Activated naive CD4-positive, alpha-beta T cell treated with anti-CD3 and anti-CD28 coated beads, Interleukin-2, amount 10 ng/mL, durations not matched to agents 7 days and 5 days (primary cell): ENCODE measurements at regions not wholly inside any gene's neighbourhood (a gene's known extent, or its start where the extent isn't known, plus 50 kb on each side); places are given as distances from the start of the nearest gene placed in this dataset.
"Not testable (repeated sequence)": the region's sequence is repeated elsewhere in the genome, so short reads cannot be mapped to it uniquely, and the experiment has no call there.

Source experiments
- CTCF ChIA-PET: fragments of 350-600 bp; sonication (Branson Sonifier 250); formaldehyde crosslinking; loops from one replicate; lab custom pipeline; 2021; ENCODE audit warnings: antibody characterized with exemption; lab: Charles Lee
- DNase-seq: peaks from one replicate; pipeline ENCODE4 v3.0.0-alpha.2; 2020
- H3K27ac Mint-ChIP-seq: one replicate; pipeline ENCODE4 v1.8.0; 2021; ENCODE audit warnings: mild to moderate bottlenecking, moderate library complexity, mixed read lengths
- H3K27me3 Mint-ChIP-seq: one replicate; pipeline ENCODE4 v1.8.0; 2021; ENCODE audit warnings: mild to moderate bottlenecking, mixed read lengths
- H3K36me3 Mint-ChIP-seq: one replicate; pipeline ENCODE4 v1.8.0; 2021; ENCODE audit warnings: mixed read lengths
- H3K4me1 Mint-ChIP-seq: one replicate; pipeline ENCODE4 v1.8.0; 2021; ENCODE audit warnings: mixed read lengths
- H3K4me3 Mint-ChIP-seq: one replicate; pipeline ENCODE4 v1.8.0; 2021; ENCODE audit warnings: mild to moderate bottlenecking, moderate library complexity, mixed read lengths
- H3K9me3 Mint-ChIP-seq: one replicate; pipeline ENCODE4 v1.8.0; 2021; ENCODE audit warnings: mixed read lengths

DNA sequence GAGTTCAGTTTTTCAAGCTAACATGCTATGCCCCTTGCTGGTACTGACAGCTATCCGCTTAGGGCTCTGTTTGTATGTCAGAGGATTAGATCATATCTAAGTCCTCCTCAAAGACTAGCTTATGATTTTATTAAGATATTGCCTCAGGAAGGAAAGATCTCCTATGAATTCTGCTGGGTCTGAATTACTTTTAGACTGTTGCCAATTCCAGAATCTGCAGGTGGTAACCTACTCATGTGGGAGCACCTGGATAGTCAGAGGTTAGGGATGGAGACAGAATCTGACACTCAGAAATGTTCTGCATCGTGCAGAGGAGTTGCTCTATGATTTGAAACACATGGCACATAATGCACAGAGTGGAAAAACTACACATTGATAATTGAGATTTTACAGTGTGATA, 843.4 kb downstream of the SLC6A15 start:
- no peaks in the 10 kb centered on the region for H3K27me3 Mint-ChIP-seq
- H3K27ac Mint-ChIP-seq, result no peak overlapping the region
- DNase-seq, result no peak
- peaks cover 6% of the 10 kb centered on the region for H3K9me3 Mint-ChIP-seq
- no peaks in the 10 kb centered on the region for H3K4me1 Mint-ChIP-seq
- CTCF ChIA-PET, result no interaction called here
- H3K4me3 Mint-ChIP-seq, result no peak overlapping the region
- H3K36me3 Mint-ChIP-seq, result no peaks in the 10 kb centered on the region

- Mint-ChIP-seq H3K36me3 (no peaks in the 10 kb centered on the region), H3K9me3 (peaks cover 7% of the 10 kb centered on the region), H3K4me3 (no peak overlapping the region), H3K27ac (no peak overlapping the region), H3K27me3 (no peaks in the 10 kb centered on the region), H3K4me1 (no peaks in the 10 kb centered on the region)
- CTCF ChIA-PET, result no interaction called here
- DNase-seq, result no peak
These were observed 854.5 kb downstream of the SLC6A15 start for GRCh38 chr12:84058136-84058535.

GRCh38 chr12:84054811-84055210, 857.8 kb downstream of the SLC6A15 start:
- CTCF ChIA-PET, result no interaction called here
- no peaks in the 10 kb centered on the region for H3K27me3 Mint-ChIP-seq
- no peak overlapping the region for H3K27ac Mint-ChIP-seq

GRCh38 chr12:84047881-84048280, 864.7 kb downstream of the SLC6A15 start:
- no peak for DNase-seq
- no peaks in the 10 kb centered on the region for H3K27me3 Mint-ChIP-seq
- CTCF ChIA-PET, result no interaction called here
- H3K27ac Mint-ChIP-seq, result no peak overlapping the region
- no peaks in the 10 kb centered on the region for H3K9me3 Mint-ChIP-seq
- no peak overlapping the region for H3K4me3 Mint-ChIP-seq
- no peaks in the 10 kb centered on the region for H3K4me1 Mint-ChIP-seq
- no peaks in the 10 kb centered on the region for H3K36me3 Mint-ChIP-seq

More at GRCh38 chr12:84054811-84055210, 857.8 kb downstream of the SLC6A15 start:
- Mint-ChIP-seq H3K36me3 (no peaks in the 10 kb centered on the region), H3K4me3 (no peak overlapping the region), H3K4me1 (no peaks in the 10 kb centered on the region), H3K9me3 (peaks cover 7% of the 10 kb centered on the region)
- no peak for DNase-seq

- Mint-ChIP-seq H3K4me1 (no peaks in the 10 kb centered on the region), H3K9me3 (no peaks in the 10 kb centered on the region), H3K27ac (no peak overlapping the region), H3K4me3 (no peak overlapping the region), H3K27me3 (no peaks in the 10 kb centered on the region), H3K36me3 (no peaks in the 10 kb centered on the region)
- no peak for DNase-seq
- CTCF ChIA-PET, result no interaction called here
These were observed 865.7 kb downstream of the SLC6A15 start for GRCh38 chr12:84046859-84047258.

DNA sequence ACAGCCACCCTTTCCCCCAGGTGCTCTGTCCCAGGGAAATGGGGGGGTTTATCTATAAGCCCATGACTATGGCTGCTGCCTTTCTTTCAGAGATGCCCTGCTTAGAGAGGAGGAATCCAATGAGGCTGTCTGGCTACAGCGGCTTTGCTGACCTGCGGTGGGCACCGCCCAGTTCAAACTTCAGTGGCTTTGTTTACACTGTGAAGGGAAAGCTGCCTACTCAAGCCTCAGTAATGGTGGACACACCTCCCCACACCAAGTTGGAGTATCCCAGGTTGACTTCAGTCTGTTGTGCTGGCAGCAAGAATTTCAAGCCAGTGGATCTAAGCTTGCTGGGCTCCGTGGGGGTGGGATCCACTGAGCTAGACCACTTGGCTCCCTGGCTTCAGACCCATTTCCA, 869.2 kb downstream of the SLC6A15 start:
- no peak for DNase-seq
- CTCF ChIA-PET, result no interaction called here
- no peaks in the 10 kb centered on the region for H3K4me1 Mint-ChIP-seq
- H3K27ac Mint-ChIP-seq, result no peak overlapping the region
- H3K4me3 Mint-ChIP-seq, result no peak overlapping the region
- no peaks in the 10 kb centered on the region for H3K27me3 Mint-ChIP-seq
- H3K9me3 Mint-ChIP-seq, result peaks cover 9% of the 10 kb centered on the region
- no peaks in the 10 kb centered on the region for H3K36me3 Mint-ChIP-seq

DNA sequence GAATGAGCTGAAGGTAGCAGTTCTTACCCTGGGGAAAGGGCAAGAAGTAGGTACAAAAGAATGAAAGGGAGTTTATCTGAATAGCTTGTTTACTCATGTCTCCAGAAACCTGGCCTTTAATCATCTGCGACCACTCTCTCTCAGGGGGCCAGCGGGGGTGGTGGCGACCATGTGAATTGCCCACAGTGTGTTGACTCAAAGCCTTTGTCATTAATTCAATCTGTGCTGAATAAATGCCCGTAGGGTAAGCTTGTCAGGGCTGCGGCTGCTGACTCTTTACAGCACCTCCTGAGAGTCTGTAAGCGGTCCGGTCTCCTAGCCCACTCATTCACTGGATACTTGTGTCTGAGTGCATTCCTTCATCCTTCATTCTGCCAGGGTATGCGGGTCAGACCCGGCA, 874.4 kb downstream of the SLC6A15 start:
- Mint-ChIP-seq H3K9me3 (peaks cover 10% of the 10 kb centered on the region), H3K36me3 (no peaks in the 10 kb centered on the region), H3K27me3 (no peaks in the 10 kb centered on the region), H3K4me1 (no peaks in the 10 kb centered on the region), H3K4me3 (no peak overlapping the region), H3K27ac (no peak overlapping the region)
- CTCF ChIA-PET, result no interaction called here
- DNase-seq, result no peak

GRCh38 chr12:84036912-84037311, 875.7 kb downstream of the SLC6A15 start:
- Mint-ChIP-seq H3K4me3 (no peak overlapping the region), H3K4me1 (no peaks in the 10 kb centered on the region), H3K36me3 (no peaks in the 10 kb centered on the region), H3K27me3 (no peaks in the 10 kb centered on the region), H3K9me3 (peaks cover 14% of the 10 kb centered on the region), H3K27ac (no peak overlapping the region)
- CTCF ChIA-PET, result no interaction called here
- no peak for DNase-seq

DNA sequence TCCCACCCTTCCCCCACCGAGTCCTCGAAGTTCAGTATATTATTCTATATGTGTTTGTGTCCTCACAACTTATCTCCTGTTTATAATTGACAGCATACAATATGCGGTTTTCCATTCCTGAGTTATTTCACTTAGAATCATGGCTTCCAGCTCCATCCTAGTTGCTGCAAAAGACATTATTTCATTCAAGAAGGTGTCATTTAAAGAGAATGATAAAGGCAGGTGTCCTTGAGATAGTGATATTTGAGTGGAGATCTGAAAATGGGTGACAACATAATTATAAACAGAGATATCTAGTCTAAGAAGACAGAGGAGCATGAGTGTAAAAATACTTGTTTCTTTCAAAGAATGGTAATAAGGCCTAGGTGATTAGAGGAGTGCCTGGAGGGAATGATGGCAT, 876.8 kb downstream of the SLC6A15 start:
- Mint-ChIP-seq H3K4me3 (no peak overlapping the region), H3K4me1 (no peaks in the 10 kb centered on the region), H3K36me3 (no peaks in the 10 kb centered on the region), H3K9me3 (peaks cover 16% of the 10 kb centered on the region), H3K27ac (no peak overlapping the region), H3K27me3 (no peaks in the 10 kb centered on the region)
- CTCF ChIA-PET, result no interaction called here
- no peak for DNase-seq

GRCh38 chr12:84034871-84035270, 877.7 kb downstream of the SLC6A15 start:
- CTCF ChIA-PET, result no interaction called here
- peaks cover 15% of the 10 kb centered on the region for H3K9me3 Mint-ChIP-seq

GRCh38 chr12:84033162-84033561, 879.4 kb downstream of the SLC6A15 start:
- Mint-ChIP-seq H3K4me1 (no peaks in the 10 kb centered on the region), H3K9me3 (peaks cover 10% of the 10 kb centered on the region), H3K36me3 (no peaks in the 10 kb centered on the region), H3K4me3 (no peak overlapping the region), H3K27me3 (no peaks in the 10 kb centered on the region), H3K27ac (no peak overlapping the region)
- DNase-seq, result no peak
- CTCF ChIA-PET, result no interaction called here

More at GRCh38 chr12:84034871-84035270, 877.7 kb downstream of the SLC6A15 start:
- Mint-ChIP-seq H3K27me3 (no peaks in the 10 kb centered on the region), H3K4me1 (no peaks in the 10 kb centered on the region), H3K27ac (no peak overlapping the region), H3K36me3 (no peaks in the 10 kb centered on the region), H3K4me3 (no peak overlapping the region)
- no peak for DNase-seq

DNA sequence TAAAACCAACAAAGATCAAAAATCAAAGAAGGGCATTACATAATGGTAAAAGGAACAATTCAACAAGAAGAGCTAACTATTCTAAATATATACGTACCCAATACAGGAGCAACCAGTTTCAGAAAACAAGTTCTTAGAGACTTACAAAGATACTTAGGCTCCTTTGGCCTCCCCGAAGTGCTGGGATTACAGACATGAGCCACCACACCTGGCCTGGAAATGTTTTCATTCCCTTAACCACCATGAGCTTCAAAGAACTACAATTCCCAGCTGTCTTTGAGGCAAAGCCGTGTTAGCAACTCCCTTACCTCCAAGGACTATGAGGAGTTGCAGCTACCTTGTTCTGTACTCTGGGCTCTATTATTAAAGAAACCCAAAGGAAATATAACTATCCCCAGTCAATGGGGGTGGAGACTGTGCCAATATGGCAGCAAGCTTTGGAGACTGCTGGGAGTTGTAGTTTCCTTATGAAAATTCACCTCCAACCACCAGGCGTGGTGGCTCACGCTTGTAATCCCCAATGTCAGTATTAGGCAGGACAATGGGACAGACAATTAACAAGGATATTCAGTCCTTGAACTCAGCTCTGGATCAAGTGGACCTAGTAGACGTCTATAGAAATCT, 893.9 kb downstream of the SLC6A15 start:
- H3K27me3 Mint-ChIP-seq, CTCF ChIA-PET, H3K4me1 Mint-ChIP-seq, DNase-seq, H3K36me3 Mint-ChIP-seq, H3K27ac Mint-ChIP-seq, H3K4me3 Mint-ChIP-seq: not testable (repeated sequence)
- H3K9me3 Mint-ChIP-seq, result peaks cover 28% of the 10 kb centered on the region

- Mint-ChIP-seq H3K27me3 (no peaks in the 10 kb centered on the region), H3K9me3 (peaks cover 39% of the 10 kb centered on the region), H3K27ac (no peak overlapping the region), H3K36me3 (no peaks in the 10 kb centered on the region), H3K4me1 (no peaks in the 10 kb centered on the region), H3K4me3 (no peak overlapping the region)
- CTCF ChIA-PET, result no interaction called here
- DNase-seq, result no peak
These were observed 895.6 kb downstream of the SLC6A15 start for GRCh38 chr12:84016956-84017355.

GRCh38 chr12:83997423-83997822, 915.2 kb downstream of the SLC6A15 start:
- Mint-ChIP-seq H3K9me3 (peaks cover 3% of the 10 kb centered on the region), H3K4me1 (no peaks in the 10 kb centered on the region), H3K36me3 (no peaks in the 10 kb centered on the region), H3K4me3 (no peak overlapping the region), H3K27me3 (no peaks in the 10 kb centered on the region), H3K27ac (no peak overlapping the region)
- CTCF ChIA-PET, result no interaction called here
- DNase-seq, result no peak

DNA sequence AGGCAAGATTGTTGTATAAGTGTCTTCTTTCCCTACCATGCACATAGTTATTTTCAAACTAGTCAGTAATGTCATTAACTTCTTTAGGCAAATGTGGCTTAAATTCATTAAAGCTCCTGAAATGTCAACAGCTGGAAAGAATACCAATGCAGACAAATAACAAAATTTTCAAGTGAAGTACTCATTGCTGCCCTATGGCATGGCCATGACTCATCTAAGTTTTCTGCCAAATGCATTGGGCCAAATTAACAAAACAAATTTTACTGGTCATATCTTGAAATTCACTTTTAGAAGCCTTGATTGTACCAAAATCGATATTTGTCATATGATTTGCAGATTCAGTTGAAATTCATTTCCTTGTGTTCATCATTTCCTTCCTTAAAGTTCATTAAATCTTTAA, 915.9 kb downstream of the SLC6A15 start:
- no peaks in the 10 kb centered on the region for H3K27me3 Mint-ChIP-seq
- no peak overlapping the region for H3K27ac Mint-ChIP-seq
- peaks cover 3% of the 10 kb centered on the region for H3K9me3 Mint-ChIP-seq
- no peaks in the 10 kb centered on the region for H3K36me3 Mint-ChIP-seq
- H3K4me3 Mint-ChIP-seq, result no peak overlapping the region
- no peaks in the 10 kb centered on the region for H3K4me1 Mint-ChIP-seq
- no peak for DNase-seq
- CTCF ChIA-PET, result no interaction called here

- Mint-ChIP-seq H3K4me1 (no peaks in the 10 kb centered on the region), H3K36me3 (no peaks in the 10 kb centered on the region), H3K4me3 (no peak overlapping the region), H3K27ac (no peak overlapping the region), H3K9me3 (no peaks in the 10 kb centered on the region), H3K27me3 (no peaks in the 10 kb centered on the region)
- DNase-seq, result no peak
- CTCF ChIA-PET, result no interaction called here
These were observed 927.5 kb downstream of the SLC6A15 start for GRCh38 chr12:83985084-83985483.
